Stomach (tissue), 4 donors: ENCODE measurements at regions not wholly inside any gene's neighbourhood (a gene's known extent, or its start where the extent isn't known, plus 50 kb on each side); places are given as distances from the start of the nearest gene placed in this dataset.

ENCODE experiments used
- POLR2A ChIP-seq, 4 donors: fragments of 450-650 bp; IDR thresholded peaks; one replicate each; pipeline ENCODE4 v1.6.1; 2016; ENCODE audit warnings: antibody characterized with exemption in 4 of 4, control low read depth in 2 of 4, mild to moderate bottlenecking in 1 of 4, moderate library complexity in 1 of 4
- POLR2AphosphoS5 ChIP-seq, 3 donors: sonication (generic); formaldehyde crosslinking; IDR thresholded peaks; one replicate each; pipeline ENCODE4 v1.6.1; 2016; ENCODE audit warnings: antibody characterized with exemption in 3 of 3
- TF ChIP-seq, protein P1 (sequence below), 7 experiments: fragments of 450-650 bp in 4 of 7; fragments of 200-600 bp in 3 of 7; sonication (generic) in 3 of 7; IDR thresholded peaks; one replicate each; pipeline ENCODE4 v1.5.1; 2016 to 2019; ENCODE audit warnings: antibody characterized with exemption in 7 of 7, control low read depth in 2 of 7, mild to moderate bottlenecking in 1 of 7

DNA sequence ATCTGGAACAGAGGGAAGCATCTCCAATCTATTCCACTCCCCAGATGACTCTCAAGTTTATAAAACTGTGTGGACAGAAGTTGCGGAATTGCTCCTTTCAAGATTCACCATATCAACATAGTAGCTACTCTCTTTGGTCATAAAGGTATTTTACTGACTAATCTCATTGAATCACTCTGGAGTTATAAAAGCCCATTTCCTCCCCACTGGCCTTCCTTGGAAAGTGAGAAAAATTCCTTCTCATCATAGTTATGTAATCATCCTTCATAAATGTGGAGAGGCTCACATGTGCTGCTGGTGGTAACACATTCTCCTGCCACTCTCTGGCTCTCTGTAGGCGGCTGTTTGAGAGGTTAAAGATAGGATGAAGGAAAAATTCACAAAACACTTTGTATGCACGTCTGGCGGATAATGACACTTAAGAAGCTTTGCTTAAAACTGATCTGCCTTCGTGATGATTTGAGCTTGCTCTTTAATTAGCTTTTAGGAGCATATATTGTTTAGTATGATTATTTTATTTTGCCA lies 1034.0 kb upstream of the EEF2KMT start:
- TF ChIP-seq POLR2A (IDR thresholded peaks at IDR 0.05) (no peak), POLR2AphosphoS5 (IDR thresholded peaks at IDR 0.05) (no peak)
- TF ChIP-seq, protein P1, sequence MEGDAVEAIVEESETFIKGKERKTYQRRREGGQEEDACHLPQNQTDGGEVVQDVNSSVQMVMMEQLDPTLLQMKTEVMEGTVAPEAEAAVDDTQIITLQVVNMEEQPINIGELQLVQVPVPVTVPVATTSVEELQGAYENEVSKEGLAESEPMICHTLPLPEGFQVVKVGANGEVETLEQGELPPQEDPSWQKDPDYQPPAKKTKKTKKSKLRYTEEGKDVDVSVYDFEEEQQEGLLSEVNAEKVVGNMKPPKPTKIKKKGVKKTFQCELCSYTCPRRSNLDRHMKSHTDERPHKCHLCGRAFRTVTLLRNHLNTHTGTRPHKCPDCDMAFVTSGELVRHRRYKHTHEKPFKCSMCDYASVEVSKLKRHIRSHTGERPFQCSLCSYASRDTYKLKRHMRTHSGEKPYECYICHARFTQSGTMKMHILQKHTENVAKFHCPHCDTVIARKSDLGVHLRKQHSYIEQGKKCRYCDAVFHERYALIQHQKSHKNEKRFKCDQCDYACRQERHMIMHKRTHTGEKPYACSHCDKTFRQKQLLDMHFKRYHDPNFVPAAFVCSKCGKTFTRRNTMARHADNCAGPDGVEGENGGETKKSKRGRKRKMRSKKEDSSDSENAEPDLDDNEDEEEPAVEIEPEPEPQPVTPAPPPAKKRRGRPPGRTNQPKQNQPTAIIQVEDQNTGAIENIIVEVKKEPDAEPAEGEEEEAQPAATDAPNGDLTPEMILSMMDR (IDR thresholded peaks at IDR 0.05) = no peak
